Activated T-cell treated with anti-CD3 and anti-CD28 coated beads, Interleukin-2, amount 50 U/mL, for 24 hours (primary cell): ENCODE measurements at regions not wholly inside any gene's neighbourhood (a gene's known extent, or its start where the extent isn't known, plus 50 kb on each side); places are given as distances from the start of the nearest gene placed in this dataset.
"Not testable (repeated sequence)": the region's sequence is repeated elsewhere in the genome, so short reads cannot be mapped to it uniquely, and the experiment has no call there.

Experiments used
- DNase-seq: peaks from one replicate; pipeline ENCODE4 v3.0.0-alpha.2; 2020
- H3K27ac Mint-ChIP-seq: 2 replicates; pipeline ENCODE4 v1.8.0; 2020; ENCODE audit warnings: mild to moderate bottlenecking, mixed read lengths
- H3K27me3 Mint-ChIP-seq: 2 replicates; pipeline ENCODE4 v1.8.0; 2020; ENCODE audit warnings: mixed read lengths
- H3K36me3 Mint-ChIP-seq: 2 replicates; pipeline ENCODE4 v1.8.0; 2020; ENCODE audit warnings: low read depth, mixed read lengths
- H3K4me1 Mint-ChIP-seq: 2 replicates; pipeline ENCODE4 v1.8.0; 2020; ENCODE audit warnings: low read depth, mixed read lengths
- H3K4me3 Mint-ChIP-seq: 2 replicates; pipeline ENCODE4 v1.8.0; 2020; ENCODE audit warnings: mild to moderate bottlenecking, moderate library complexity, mixed read lengths
- H3K9me3 Mint-ChIP-seq: 2 replicates; pipeline ENCODE4 v1.8.0; 2020; ENCODE audit warnings: mixed read lengths

DNA sequence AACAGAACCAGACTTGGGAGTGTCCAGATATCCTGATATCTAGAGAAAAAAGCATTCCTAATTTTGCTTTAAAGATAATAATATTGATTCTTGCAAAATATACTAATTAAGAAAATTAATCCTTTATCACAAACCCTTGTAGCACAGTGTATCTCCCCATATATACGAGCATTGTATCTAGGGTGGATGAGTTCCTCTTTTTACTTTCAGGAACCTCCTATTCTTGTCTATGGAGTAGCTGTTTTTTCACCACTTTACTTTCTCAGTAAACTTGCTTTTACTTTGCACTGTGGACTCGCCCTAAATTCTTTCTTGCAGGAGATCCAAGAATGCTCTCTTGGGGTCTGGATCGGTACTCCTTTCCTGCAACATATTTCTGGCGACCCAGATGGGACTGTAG, 103.9 kb downstream of the GLUD2 start:
- Mint-ChIP-seq H3K36me3 (no peaks in the 10 kb centered on the region), H3K4me1 (peaks cover 10% of the 10 kb centered on the region), H3K9me3 (no peaks in the 10 kb centered on the region), H3K27me3 (peaks cover 27% of the 10 kb centered on the region), H3K4me3 (no peak overlapping the region), H3K27ac (no peak overlapping the region)
- no peak for DNase-seq

DNA sequence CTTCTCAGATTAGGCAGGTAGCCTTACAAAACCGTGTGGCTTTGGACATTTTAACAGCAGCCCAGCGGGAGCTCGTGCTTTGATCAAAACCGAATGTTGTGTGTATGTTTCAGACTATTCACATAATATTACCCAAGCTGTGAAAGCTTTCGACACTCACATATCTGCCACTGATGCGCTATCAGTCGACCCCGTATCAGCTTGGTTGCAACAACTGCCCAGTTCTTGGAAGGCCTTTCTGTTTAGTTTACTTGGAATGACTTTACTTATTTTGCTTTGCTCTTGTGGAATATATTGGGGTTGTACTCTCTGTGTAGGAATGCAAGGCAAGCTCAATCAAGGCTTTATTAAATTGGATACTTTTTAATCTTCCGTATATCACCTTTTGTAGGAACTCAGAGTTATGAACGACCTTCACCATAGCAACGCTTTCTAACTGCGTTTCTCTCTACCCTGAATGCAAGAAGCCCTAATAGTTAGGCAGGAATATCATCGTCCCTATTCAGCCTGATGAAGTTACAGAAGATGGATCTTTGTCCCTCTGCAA, 107.5 kb downstream of the GLUD2 start:
- H3K36me3 Mint-ChIP-seq: no peaks in the 10 kb centered on the region
- no peak overlapping the region for H3K27ac Mint-ChIP-seq
- peaks cover 32% of the 10 kb centered on the region for H3K27me3 Mint-ChIP-seq
- no peak for DNase-seq
- no peaks in the 10 kb centered on the region for H3K9me3 Mint-ChIP-seq
- H3K4me3 Mint-ChIP-seq: no peak overlapping the region
- H3K4me1 Mint-ChIP-seq: peaks cover 8% of the 10 kb centered on the region

DNA sequence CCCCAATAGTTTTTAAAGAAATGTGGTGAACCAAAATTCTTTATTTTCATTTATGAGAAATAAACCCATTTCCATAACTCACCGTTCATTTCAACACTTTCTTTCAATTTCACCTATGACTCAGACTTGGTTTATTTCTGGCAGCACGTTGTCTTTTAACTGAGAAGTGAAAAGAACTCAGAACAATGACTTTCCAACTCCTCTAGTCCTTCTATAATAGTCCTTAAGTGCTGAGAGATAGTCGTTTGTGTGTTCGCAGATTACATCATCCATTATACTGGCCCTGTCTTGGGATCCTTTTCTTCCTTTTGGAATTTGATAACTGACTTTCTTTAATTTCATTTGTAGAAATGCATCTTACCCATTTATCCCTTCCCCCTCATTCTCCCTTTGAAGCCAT, 113.6 kb downstream of the GLUD2 start:
- H3K36me3 Mint-ChIP-seq: no peaks in the 10 kb centered on the region

DNA sequence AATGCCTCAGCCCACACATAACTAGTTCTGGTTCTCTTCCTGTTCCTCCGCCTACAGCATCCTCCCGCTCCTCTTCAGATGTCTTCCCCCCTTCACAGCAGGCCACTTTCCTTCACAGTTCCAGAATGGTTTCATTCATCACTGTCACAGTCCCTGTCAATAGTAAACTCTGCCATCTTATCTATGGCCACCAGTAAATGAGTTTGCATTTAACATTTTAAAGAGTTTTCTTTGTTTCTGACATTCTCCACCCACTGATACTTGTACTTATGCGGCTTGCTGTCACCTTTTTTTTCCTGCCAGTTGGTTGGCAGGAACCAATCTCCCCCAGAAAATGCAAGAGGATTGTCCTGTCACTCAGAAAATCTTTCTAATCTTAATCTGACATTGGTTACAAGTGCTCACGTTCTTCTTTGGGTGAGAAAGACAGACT, 114.1 kb downstream of the GLUD2 start:
- no peak for DNase-seq

More for the DNA sequence above, 113.6 kb downstream of the GLUD2 start:
- H3K4me3 Mint-ChIP-seq: peak overlapping the region; percentile 13
- peaks cover 34% of the 10 kb centered on the region for H3K4me1 Mint-ChIP-seq
- H3K27me3 Mint-ChIP-seq: peaks cover 16% of the 10 kb centered on the region
- no peaks in the 10 kb centered on the region for H3K9me3 Mint-ChIP-seq
- DNase-seq: no peak
- H3K27ac Mint-ChIP-seq: peak overlapping the region; percentile 66

DNA sequence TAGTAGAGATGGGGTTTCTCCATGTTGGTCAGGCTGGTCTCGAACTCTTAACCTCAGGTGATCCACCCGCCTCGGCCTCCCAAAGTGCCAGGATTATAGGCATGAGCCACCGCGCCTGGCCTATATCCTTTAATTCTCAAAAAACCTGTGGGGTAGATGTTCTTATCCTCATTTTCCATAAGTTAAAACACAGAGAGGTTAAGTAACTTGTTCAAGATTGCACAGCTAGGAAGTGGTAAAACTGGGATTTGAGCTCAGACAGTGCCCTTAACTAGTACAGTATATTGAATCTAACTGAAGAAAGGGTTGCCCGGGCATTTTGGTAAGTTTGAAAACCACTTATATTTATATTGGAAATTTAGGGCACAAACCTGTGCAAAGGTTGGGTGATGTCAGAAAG, 116.0 kb downstream of the GLUD2 start:
- Mint-ChIP-seq H3K4me3 (no peak overlapping the region), H3K27ac (no peak overlapping the region)
- no peak for DNase-seq

More for the DNA sequence above, 114.1 kb downstream of the GLUD2 start:
- Mint-ChIP-seq H3K9me3 (no peaks in the 10 kb centered on the region), H3K4me3 (peak overlapping the region; percentile 26), H3K4me1 (peaks cover 38% of the 10 kb centered on the region), H3K27me3 (peaks cover 16% of the 10 kb centered on the region), H3K36me3 (no peaks in the 10 kb centered on the region), H3K27ac (peak overlapping the region; percentile 66)

DNA sequence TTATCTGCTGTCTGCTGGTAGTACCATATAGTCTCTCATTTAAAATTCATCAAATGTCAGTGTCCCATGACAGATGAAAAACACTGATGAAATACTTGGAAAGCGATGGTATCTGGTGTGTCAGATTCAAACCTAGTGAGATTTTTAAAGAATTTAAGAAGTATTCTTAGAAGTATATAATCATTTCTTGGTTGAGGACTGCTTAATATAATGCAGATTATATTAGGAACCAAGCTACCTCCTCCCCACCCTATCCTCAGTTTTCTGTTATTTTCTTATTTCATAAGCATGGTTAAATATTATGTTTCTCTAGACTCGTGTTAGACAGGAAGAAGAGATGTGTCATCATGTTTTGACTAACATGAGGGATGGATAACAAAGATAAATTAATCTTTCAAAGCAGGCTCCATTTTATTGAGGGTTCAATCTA, 118.5 kb downstream of the GLUD2 start:
- Mint-ChIP-seq H3K36me3 (no peaks in the 10 kb centered on the region), H3K27me3 (peaks cover 10% of the 10 kb centered on the region), H3K4me3 (no peak overlapping the region), H3K4me1 (peaks cover 23% of the 10 kb centered on the region), H3K27ac (no peak overlapping the region), H3K9me3 (no peaks in the 10 kb centered on the region)
- no peak for DNase-seq

More for the DNA sequence above, 116.0 kb downstream of the GLUD2 start:
- H3K9me3 Mint-ChIP-seq: no peaks in the 10 kb centered on the region
- peaks cover 9% of the 10 kb centered on the region for H3K27me3 Mint-ChIP-seq
- no peaks in the 10 kb centered on the region for H3K36me3 Mint-ChIP-seq
- H3K4me1 Mint-ChIP-seq: peaks cover 32% of the 10 kb centered on the region

DNA sequence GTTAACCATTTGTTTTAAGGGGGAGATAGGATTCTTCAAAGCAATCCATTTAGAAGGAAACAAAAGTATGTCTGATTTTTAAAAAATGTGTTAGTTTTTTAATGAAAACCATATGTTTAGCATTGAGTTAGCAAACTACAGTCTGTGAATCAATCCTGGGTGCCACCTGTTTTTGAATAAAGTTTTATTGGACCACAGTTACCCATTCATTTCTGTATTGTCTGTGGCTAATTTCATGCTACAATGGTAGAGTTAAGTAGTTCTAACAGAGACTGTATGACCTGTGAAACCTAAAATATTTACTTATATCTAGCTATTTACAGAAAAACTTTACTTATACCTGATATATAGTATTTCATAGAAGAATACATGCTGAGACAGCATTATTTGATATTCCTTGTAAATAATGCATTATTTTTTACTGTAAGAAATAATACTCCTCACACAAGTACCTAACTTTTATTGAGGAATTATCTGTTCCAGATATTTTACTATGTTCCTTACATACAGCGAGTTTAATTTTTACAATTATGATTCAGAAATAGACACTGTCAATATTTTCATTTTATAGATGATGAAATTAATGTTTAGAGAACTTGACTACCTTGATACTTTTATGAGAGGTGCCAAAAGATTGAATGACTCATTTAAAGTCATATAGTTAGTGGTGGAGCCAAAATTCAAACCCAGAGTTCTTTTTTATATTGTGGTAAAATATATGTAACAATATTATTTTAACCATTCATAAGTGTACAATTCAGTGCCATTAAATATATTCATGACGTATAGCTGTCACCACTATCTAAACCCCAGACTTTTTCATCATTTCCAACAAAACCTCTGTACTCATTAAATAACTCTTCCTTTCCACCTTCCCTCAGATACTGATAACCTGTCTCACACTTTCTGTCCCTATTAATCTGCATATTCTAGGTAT, 122.0 kb downstream of the GLUD2 start:
- Mint-ChIP-seq H3K9me3 (no peaks in the 10 kb centered on the region), H3K27me3 (peaks cover 6% of the 10 kb centered on the region), H3K4me3 (no peak overlapping the region), H3K4me1 (peaks cover 6% of the 10 kb centered on the region), H3K27ac (no peak overlapping the region), H3K36me3 (no peaks in the 10 kb centered on the region)
- DNase-seq: no peak

DNA sequence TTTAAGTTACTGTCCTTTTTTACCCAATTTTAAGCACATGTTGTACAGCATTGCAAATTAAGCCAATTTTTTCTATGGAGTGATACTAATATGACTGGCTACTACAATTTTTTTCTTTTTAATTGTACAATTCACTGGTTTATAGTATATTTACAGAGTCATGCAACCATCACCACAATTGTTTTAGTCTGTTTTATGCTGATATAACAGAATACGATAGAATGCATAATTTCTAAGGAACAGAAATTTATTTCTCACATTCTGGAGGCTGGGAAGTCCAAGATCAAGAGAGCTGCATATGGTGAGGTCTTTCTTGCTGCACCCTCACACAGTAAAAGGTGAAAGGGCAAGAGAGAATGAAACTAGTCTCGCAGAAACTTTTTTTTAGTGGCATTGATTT, 125.3 kb downstream of the GLUD2 start:
- H3K4me3 Mint-ChIP-seq: no peak overlapping the region
- no peaks in the 10 kb centered on the region for H3K9me3 Mint-ChIP-seq
- no peak overlapping the region for H3K27ac Mint-ChIP-seq
- H3K36me3 Mint-ChIP-seq: no peaks in the 10 kb centered on the region
- H3K27me3 Mint-ChIP-seq: peaks cover 17% of the 10 kb centered on the region
- no peak for DNase-seq
- peaks cover 2% of the 10 kb centered on the region for H3K4me1 Mint-ChIP-seq

DNA sequence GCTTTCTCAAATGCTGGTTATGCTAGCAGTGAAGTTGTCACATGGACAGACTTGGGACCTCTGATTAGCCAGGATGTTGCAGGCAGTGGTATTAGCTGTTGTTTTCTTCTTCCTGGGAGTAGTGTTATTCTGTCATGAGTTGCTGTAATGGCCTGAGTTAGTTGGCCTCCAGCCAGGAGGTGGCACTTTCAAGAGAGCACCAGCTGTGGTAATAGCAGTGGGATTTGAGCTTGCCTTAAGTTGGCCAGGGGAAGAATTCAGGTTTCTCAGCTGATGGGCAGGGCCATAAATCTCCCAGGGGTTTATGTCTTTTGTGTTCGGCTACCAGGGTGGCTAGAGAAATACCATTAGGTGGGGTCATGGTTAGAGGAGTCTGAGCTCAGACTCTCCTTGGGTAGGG, 132.6 kb downstream of the GLUD2 start:
- Mint-ChIP-seq H3K9me3 (no peaks in the 10 kb centered on the region), H3K36me3 (no peaks in the 10 kb centered on the region), H3K27ac (no peak overlapping the region), H3K4me1 (no peaks in the 10 kb centered on the region), H3K27me3 (peaks cover 19% of the 10 kb centered on the region), H3K4me3 (no peak overlapping the region)
- no peak for DNase-seq

DNA sequence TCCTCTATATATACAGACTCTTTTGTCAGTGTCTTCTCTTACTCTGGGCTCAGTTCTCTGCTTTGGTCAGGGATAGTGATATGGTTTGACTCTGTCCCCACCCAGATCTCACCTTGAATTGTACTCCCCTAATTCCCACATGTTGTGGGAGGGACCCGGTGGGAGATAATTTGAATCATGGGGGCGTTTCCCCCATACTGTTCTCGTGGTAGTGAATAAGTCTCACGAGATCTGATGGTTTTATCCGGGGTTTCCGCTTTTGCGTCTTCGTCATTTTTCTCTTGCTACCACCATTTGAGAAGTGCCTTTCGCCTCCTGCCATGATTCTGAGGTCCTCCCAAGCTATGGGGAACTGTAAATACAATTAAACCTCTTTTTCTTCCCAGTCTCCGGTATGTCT, 144.4 kb downstream of the GLUD2 start:
- H3K27me3 Mint-ChIP-seq: peaks cover 26% of the 10 kb centered on the region
- H3K9me3 Mint-ChIP-seq: no peaks in the 10 kb centered on the region
- H3K4me1 Mint-ChIP-seq: no peaks in the 10 kb centered on the region
- no peak overlapping the region for H3K27ac Mint-ChIP-seq
- H3K4me3 Mint-ChIP-seq: no peak overlapping the region
- DNase-seq: no peak
- H3K36me3 Mint-ChIP-seq: no peaks in the 10 kb centered on the region

DNA sequence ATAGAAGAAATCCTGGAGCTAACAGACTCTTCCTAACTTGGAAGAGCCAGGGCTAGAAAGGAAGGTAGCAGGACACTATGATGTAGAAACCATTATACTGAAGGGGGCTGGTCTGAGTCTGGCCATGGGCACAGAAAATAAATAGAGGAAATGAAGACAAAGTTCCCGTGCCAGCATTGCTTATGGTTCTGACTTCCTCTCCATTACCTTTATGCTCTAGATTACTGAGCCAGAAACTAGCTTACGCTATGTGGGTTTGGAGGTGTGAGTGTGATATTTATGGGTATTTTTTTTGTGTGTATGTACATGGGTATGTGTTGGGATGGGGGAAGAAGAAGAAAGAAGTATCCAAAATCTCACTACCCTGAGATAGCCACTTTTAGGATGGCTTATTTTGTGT, 148.3 kb downstream of the GLUD2 start:
- no peaks in the 10 kb centered on the region for H3K9me3 Mint-ChIP-seq
- H3K36me3 Mint-ChIP-seq: no peaks in the 10 kb centered on the region
- H3K27me3 Mint-ChIP-seq: peaks cover 14% of the 10 kb centered on the region
- H3K4me1 Mint-ChIP-seq: no peaks in the 10 kb centered on the region
- no peak overlapping the region for H3K27ac Mint-ChIP-seq
- DNase-seq: no peak
- no peak overlapping the region for H3K4me3 Mint-ChIP-seq

DNA sequence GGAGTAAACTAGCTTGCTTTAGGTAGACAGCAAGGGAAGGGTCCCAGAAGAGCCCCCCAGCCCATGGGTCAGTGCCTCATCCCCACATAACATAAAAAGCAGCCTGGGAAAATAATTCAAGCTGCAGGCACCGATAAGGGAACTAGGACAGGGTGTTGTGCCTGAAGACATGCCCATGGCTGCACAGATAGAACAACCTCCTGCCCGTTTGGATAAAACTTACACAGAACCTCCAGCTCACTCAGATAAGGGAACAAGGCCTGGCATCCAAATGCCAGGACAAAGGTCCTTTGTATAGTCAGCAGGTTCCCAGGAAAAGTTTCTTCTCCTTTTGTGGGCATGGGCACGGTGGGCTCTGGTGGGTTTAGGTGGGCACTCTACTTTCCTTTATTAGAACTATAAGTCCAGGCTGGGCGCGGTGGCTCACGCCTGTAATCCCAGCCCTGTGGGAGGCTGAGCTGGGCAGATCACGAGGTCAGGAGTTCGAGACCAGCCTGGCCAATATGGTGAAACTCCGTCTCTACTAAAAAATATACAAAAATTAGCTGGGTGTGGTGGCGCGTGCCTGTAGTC, 149.5 kb downstream of the GLUD2 start:
- H3K36me3 Mint-ChIP-seq, H3K4me1 Mint-ChIP-seq, H3K27me3 Mint-ChIP-seq, DNase-seq, H3K9me3 Mint-ChIP-seq, H3K27ac Mint-ChIP-seq, H3K4me3 Mint-ChIP-seq: not testable (repeated sequence)

DNA sequence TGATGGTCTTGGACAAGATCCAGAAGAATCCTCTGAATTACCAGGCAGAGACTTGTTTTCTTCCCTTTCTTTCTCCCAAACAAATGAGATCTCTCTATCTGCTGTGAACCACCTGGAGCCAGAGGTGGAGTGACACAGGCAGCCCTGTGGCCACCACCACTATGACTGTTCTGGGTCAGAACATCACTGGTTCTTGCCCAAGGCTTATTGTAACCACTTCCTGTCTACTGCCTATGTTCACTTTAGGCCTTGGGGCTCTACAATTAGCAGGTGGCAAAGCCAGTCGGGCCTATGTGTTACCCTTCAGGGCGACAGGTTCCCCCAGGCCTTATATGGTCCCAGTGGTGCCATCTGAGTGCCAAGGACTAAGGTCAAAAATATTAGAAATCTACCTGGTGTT, 161.2 kb downstream of the GLUD2 start:
- H3K9me3 Mint-ChIP-seq: no peaks in the 10 kb centered on the region
- no peaks in the 10 kb centered on the region for H3K4me1 Mint-ChIP-seq
- H3K27me3 Mint-ChIP-seq: peaks cover 26% of the 10 kb centered on the region
- H3K4me3 Mint-ChIP-seq: no peak overlapping the region
- H3K36me3 Mint-ChIP-seq: no peaks in the 10 kb centered on the region
- no peak overlapping the region for H3K27ac Mint-ChIP-seq
- no peak for DNase-seq

DNA sequence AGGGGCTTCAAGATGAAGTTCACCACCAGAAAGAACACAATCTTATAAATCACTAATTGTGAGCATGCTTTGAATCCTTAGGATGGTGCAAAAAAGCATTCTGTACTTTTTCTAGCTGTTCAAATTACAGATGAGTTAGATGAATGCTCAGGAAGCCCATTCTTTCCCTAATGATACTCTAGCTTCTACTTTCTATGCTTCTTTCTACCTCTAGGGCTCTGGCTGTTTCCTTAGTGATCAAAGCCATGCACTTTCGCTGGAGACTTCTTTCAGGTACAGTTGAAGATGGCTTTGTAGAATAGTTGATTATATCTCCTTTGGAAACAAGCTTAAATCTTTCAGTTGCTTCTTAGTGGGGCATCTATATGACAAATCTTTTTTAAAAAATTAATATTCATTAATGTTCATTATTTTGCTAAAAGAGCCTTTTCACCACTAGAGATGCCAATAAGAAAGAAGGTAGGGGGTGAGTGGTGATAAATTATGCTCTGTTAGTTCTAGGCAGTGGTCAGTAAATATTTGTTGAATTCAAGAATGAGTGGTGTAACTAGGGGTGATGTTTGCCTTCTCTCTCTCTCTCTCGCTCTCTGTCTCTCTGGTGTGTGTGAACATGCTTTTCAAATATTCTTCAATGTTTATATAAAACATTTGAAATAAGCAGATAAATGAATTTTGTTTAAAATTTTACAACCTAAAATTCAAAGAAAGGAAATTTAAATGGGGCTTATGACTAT, 169.4 kb downstream of the GLUD2 start:
- Mint-ChIP-seq H3K27ac (no peak overlapping the region), H3K36me3 (no peaks in the 10 kb centered on the region), H3K4me1 (no peaks in the 10 kb centered on the region), H3K27me3 (peaks cover 16% of the 10 kb centered on the region), H3K4me3 (no peak overlapping the region), H3K9me3 (no peaks in the 10 kb centered on the region)
- no peak for DNase-seq
